Muscle of arm (tissue), 1 donor: ENCODE measurements at regions not wholly inside any gene's neighbourhood (a gene's known extent, or its start where the extent isn't known, plus 50 kb on each side); places are given as distances from the start of the nearest gene placed in this dataset.

Experiments used
- DNase-seq: peaks from one replicate; pipeline ENCODE4 v3.0.0-alpha.2; 2013

GRCh38 chr12:127619869-127620734, 646.9 kb upstream of the TMEM132C start:
- DNase-seq, result no peak

- DNase-seq, result no peak
These were observed 646.1 kb upstream of the TMEM132C start for GRCh38 chr12:127620735-127621355.

DNA sequence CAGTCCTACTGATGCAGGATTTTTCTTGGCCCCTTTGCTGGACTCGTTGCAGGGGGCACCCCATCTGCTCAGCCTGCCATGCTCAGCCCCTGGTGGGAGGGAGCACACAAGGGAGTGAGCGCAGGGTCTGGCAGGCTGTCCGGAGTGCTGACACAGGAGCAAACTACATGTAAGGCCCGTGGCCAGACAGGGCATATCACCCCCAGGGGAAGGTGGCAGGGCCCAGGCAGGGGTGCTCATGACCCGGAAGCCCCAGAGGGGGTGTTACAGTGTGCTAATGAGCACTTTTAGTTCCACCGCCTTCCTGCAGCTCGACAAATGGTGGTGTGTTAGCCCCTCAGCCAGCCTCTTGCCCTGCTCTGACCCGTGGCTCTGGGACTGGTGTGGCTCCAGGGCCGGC, 645.6 kb upstream of the TMEM132C start:
- no peak for DNase-seq

GRCh38 chr12:127623362-127623761, 643.6 kb upstream of the TMEM132C start:
- no peak for DNase-seq

DNA sequence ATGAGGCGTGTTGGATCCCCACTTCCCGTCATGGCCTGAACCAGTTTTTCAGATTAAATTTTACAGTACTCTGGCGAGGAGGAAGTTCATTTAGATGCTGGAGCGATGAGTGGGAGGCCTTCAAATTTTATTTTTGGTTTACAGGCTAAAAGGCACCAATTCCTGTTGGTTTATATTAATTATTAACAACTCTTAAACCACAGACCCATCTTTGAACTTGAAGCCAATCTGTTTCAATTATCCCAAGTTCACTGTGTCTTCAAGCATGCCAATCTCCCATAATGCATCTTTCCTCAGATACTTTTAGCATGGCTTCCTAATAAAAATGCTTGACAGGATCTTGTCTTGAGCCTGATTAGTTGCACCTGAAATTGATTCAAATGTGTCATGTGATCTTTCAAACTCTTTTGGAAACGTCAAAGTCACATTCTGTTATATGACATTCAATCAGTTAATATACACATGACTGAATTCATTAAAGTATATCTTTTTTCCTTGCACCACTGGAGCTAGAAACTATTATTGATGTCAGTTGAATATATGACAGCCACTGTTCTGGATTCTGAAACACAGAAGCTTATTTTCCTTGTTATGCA, 641.7 kb upstream of the TMEM132C start:
- no peak for DNase-seq

DNA sequence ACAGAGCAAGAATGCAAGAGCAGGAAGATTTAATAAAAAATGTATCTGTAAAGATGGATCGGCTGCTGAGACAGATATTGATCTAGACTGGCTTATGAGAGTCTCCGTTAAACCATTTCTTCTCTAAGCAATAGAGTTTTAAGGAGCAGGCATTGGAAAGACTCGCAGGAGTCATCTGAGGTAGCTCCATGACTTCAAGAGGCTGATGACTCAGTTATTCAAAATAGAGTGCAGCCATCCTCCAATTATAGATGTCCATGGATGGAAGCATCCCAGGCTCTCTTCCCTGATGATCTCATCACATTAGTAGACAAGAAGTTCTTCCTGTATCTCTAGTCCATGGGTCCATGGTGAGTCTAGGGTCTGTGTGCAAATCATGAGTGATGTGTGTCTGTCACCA, 638.3 kb upstream of the TMEM132C start:
- no peak for DNase-seq

- no peak for DNase-seq
These were observed 637.7 kb upstream of the TMEM132C start for GRCh38 chr12:127629066-127629820.

DNA sequence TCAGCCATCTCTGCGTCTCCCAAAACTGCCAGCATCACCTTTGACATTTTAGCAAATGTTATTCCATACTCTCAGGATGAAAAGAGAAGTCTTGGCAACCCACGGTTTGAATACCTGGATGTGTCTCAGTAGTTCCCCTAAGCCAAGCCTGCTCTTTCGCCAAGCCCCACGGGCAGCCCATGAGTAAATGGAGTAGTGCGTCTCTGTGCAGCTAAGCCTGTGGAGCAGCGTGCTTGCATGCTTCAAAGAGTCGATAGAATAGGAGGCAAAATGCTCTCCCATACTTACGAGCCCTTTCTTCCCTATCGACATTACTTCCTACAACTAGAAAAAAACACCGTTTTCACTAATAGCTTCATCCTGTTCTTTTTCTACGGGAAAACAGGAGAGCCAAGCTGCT, 634.5 kb upstream of the TMEM132C start:
- DNase-seq, result no peak

GRCh38 chr12:127635838-127636237, 631.1 kb upstream of the TMEM132C start:
- no peak for DNase-seq

- no peak for DNase-seq
These were observed 630.1 kb upstream of the TMEM132C start for GRCh38 chr12:127636882-127637281.

- DNase-seq, result no peak
These were observed 626.6 kb upstream of the TMEM132C start for GRCh38 chr12:127640181-127640886.

- DNase-seq, result no peak
These were observed 624.8 kb upstream of the TMEM132C start for GRCh38 chr12:127642208-127642607.

- DNase-seq, result no peak
These were observed 618.6 kb upstream of the TMEM132C start for GRCh38 chr12:127648321-127648720.

DNA sequence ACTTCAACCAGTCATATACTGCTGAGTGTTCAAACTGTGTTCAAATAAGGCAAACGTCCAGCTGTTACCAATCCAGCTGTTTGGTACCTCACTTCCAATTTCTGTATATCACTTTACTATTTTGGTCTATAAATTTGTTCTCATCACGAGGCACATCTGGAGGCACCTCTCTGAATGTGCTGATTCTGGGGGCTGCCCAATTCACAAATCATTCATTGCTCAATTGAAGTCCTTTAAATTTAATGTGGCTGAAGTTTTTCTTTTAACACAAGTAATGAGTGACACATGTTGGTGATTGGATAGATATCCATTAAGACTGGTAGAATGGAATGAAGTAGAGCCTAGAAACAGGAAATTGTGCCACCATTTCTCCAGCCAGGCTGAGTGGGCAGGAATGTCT, 617.0 kb upstream of the TMEM132C start:
- no peak for DNase-seq

- DNase-seq, result no peak
These were observed 616.3 kb upstream of the TMEM132C start for GRCh38 chr12:127650626-127651025.

DNA sequence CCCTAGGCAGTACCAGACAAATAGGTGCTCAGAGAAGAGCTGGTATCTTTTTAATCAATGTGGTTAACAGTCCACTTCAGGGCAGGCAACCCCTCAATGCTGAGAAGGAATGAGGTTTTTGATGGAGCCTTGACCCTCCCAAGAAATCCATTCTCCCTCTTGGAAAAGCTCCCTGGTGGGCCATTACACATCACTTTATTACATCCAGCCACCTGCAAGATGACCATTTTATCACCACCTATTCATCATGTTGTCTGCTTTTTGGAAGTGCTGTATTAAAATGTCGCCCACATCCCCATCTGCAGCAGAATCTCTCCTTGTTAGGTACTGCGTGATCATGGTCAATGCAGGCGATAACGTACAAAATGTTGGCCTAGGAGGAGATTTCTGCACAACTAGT, 614.7 kb upstream of the TMEM132C start:
- DNase-seq, result no peak

DNA sequence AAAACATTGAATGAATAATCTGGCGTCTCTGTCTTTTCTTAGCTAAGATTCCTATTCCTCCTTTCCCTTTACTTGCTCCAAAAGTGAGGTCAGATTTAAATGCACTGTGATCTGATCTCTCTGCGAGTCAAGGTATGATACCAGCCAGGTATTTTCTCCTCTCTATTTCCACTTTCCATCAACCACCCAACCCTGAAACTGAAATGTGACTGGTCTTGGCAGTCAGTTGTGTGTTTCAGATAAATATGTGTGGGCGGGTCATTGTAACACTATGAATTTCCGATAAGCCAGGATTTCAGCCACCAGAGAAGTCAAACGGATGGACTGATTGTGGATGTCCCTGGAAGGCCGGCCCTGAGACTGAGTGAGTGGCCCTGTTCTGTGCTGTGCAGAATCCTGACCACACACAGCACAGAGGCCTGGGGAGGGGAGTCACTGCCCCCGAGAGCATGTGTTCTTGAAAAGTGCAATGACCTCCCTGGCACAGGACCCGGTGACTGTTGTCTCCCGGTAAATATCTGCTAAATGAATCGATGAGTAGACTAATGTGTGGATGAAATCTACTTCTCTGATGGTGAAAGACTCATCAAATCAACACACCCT, 612.5 kb upstream of the TMEM132C start:
- DNase-seq, result no peak

- no peak for DNase-seq
These were observed 611.3 kb upstream of the TMEM132C start for GRCh38 chr12:127655691-127656090.

DNA sequence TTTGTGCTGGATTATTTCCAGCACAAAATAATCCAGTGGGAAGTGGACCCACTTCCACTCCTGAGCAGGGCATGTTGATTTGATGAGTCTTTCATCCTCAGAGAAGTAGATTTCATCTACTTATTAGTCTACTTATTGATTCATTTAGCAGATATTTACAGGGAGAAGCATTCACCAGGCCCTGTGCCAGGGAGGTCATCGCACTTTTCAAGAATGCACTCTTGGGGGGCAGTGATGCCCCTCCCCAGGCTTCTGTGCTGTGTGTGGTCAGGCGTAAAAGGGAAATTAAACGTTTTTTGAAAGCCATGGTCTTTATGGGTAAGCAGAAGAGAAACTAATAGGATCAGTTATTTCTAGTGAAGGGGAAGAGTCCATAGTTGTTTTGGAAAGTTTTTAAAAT, 610.7 kb upstream of the TMEM132C start:
- DNase-seq, result no peak

DNA sequence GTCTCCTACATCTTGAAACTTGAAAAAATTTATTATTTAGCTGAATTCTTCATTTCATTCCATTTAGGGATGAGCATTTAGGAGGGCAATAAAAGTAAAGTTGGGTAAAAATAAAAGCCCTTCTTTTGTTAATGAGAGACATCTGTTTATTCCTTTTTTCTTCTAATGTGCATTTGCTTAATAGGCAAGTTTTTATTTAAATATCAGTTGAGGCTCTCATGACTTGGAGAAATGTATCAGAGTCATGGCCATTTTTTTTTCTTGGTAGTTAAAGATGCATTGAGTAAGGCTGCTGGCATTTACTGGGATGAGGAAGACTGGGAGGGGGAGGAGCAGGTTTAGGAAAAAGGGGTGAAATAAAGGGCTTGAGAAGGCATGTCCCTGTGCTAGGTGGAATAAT, 609.9 kb upstream of the TMEM132C start:
- DNase-seq, result no peak

- no peak for DNase-seq
These were observed 606.0 kb upstream of the TMEM132C start for GRCh38 chr12:127660961-127661360.
